Smooth muscle cell (in vitro differentiated cells): ENCODE measurements at regions not wholly inside any gene's neighbourhood (a gene's known extent, or its start where the extent isn't known, plus 50 kb on each side); places are given as distances from the start of the nearest gene placed in this dataset.

Experiments
- DNase-seq: peaks from one replicate; lab custom pipeline; 2025; ENCODE audit not compliant: unreplicated experiment; lab: John Stamatoyannopoulos, UW
- H2AFZ ChIP-seq: fragments of 200-600 bp; sonication (generic); 2 replicates; pipeline ENCODE4 v1.6.0; 2016; ENCODE audit warnings: antibody characterized with exemption, low read depth, mild to moderate bottlenecking
- H3F3A ChIP-seq: fragments of 200-600 bp; sonication (generic); 2 replicates; pipeline ENCODE4 v1.6.0; 2017; ENCODE audit warnings: antibody characterized with exemption, low read depth
- H3K27ac ChIP-seq: fragments of 200-600 bp; sonication (generic); 2 replicates; pipeline ENCODE4 v1.5.1; 2016; ENCODE audit warnings: low read depth, mild to moderate bottlenecking
- H3K27me3 ChIP-seq: fragments of 200-600 bp; sonication (generic); 2 replicates; pipeline ENCODE4 v1.6.1; 2016; ENCODE audit warnings: low read depth, mild to moderate bottlenecking
- H3K36me3 ChIP-seq: fragments of 200-600 bp; sonication (generic); 2 replicates; pipeline ENCODE4 v1.5.1; 2016; ENCODE audit warnings: low read depth
- H3K4me1 ChIP-seq: fragments of 200-600 bp; sonication (generic); 2 replicates; pipeline ENCODE4 v1.5.1; 2016; ENCODE audit warnings: low read depth
- H3K4me2 ChIP-seq: fragments of 200-600 bp; sonication (generic); 2 replicates; pipeline ENCODE4 v1.6.0; 2016; ENCODE audit warnings: mild to moderate bottlenecking
- H3K4me3 ChIP-seq: fragments of 200-600 bp; sonication (generic); 2 replicates; pipeline ENCODE4 v1.5.1; 2016; ENCODE audit warnings: mild to moderate bottlenecking
- H3K79me2 ChIP-seq: fragments of 200-600 bp; sonication (generic); 2 replicates; pipeline ENCODE4 v1.6.0; 2016; ENCODE audit warnings: low read depth, mild to moderate bottlenecking
- H3K9ac ChIP-seq: fragments of 200-600 bp; sonication (generic); 2 replicates; pipeline ENCODE4 v1.6.0; 2016; ENCODE audit warnings: low read depth
- H3K9me3 ChIP-seq: fragments of 200-600 bp; sonication (generic); replicated peaks from 2 replicates; pipeline ENCODE4 v1.5.1; 2016; ENCODE audit warnings: low read depth
- H4K20me1 ChIP-seq: fragments of 200-600 bp; sonication (generic); 2 replicates; pipeline ENCODE4 v1.6.0; 2016; ENCODE audit warnings: low read depth
- WGBS: methylation state at CpG from one replicate; pipeline ENCODE4 v1.1.7; 2016; ENCODE audit warnings: low lambda C conversion rate; 5-methylcytosine and 5-hydroxymethylcytosine counted together
- TF ChIP-seq, protein P1 (sequence below): fragments of 200-600 bp; sonication (generic); IDR thresholded peaks from 2 replicates; pipeline ENCODE4 v1.5.1; 2017; ENCODE audit warnings: borderline replicate concordance, mild to moderate bottlenecking, antibody characterized with exemption; ENCODE audit not compliant: insufficient read depth, poor library complexity, severe bottlenecking

DNA sequence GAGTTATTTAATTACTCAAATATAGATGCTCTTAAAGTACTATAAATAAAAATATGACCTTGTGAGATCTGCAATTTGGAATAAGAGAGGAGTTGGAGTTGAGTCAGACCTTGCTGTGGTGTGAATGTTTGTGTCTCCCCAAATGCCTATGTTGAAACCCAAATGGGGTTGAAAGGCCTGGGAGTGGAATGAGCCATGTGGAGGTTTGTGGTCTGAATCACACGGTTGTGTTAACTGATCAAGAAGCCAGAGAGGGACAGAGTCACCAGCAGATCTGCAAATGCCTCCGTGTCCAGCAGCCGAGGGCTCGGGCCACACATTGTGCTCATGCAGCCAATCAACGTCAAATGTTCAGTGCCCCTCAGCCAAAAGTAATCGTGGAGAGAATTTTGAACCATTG lies 404.4 kb downstream of the ICE1 start:
- Histone ChIP-seq H3K9ac (no peak overlapping the region), H3K9me3 (no peaks in the 10 kb centered on the region), H2AFZ (no peak overlapping the region), H3K79me2 (no peaks in the 10 kb centered on the region), H3K4me3 (no peak overlapping the region), H4K20me1 (no peaks in the 10 kb centered on the region), H3F3A (no peaks in the 10 kb centered on the region), H3K4me1 (peaks cover 9% of the 10 kb centered on the region), H3K36me3 (no peaks in the 10 kb centered on the region), H3K27ac (peak overlapping the region; percentile 47), H3K4me2 (peak overlapping the region; percentile 64), H3K27me3 (no peaks in the 10 kb centered on the region)
- 27% methylated on average over 6 of the region's 6 CpGs for WGBS
- TF ChIP-seq, protein P1, sequence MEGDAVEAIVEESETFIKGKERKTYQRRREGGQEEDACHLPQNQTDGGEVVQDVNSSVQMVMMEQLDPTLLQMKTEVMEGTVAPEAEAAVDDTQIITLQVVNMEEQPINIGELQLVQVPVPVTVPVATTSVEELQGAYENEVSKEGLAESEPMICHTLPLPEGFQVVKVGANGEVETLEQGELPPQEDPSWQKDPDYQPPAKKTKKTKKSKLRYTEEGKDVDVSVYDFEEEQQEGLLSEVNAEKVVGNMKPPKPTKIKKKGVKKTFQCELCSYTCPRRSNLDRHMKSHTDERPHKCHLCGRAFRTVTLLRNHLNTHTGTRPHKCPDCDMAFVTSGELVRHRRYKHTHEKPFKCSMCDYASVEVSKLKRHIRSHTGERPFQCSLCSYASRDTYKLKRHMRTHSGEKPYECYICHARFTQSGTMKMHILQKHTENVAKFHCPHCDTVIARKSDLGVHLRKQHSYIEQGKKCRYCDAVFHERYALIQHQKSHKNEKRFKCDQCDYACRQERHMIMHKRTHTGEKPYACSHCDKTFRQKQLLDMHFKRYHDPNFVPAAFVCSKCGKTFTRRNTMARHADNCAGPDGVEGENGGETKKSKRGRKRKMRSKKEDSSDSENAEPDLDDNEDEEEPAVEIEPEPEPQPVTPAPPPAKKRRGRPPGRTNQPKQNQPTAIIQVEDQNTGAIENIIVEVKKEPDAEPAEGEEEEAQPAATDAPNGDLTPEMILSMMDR = no peak
- DNase-seq = no peak

DNA sequence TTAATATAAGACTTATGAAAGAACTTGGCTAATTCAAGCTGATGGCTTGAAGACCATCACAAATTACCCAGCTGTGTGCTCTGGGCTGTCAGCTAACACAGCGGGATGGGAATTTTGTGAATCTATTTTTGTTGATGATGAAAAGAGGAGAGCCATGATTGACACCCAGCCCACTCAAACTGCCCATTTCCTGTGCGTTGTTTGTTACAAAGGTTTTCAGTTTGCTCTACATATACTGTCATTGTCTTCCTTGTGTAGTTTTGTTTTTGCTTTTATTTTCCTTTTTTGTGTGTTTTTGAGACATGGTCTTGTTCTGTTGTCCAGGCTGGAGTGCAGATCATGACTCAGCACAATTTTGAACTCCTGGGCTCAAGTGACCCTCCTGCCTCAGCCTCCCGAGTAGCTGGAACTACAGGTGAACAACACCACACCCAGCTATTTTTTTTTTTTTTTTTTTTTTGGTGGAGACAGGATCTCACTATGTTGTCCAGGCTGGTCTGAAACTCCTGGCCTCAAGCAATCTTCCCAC lies 400.3 kb downstream of the ICE1 start:
- Histone ChIP-seq H3K4me3 (no peak overlapping the region), H3K9ac (no peak overlapping the region), H3K4me1 (peaks cover 9% of the 10 kb centered on the region), H3K27me3 (no peaks in the 10 kb centered on the region), H3K4me2 (no peak overlapping the region), H3K27ac (no peak overlapping the region), H3K9me3 (no peaks in the 10 kb centered on the region), H4K20me1 (no peaks in the 10 kb centered on the region), H2AFZ (no peak overlapping the region), H3K79me2 (no peaks in the 10 kb centered on the region), H3K36me3 (no peaks in the 10 kb centered on the region), H3F3A (no peaks in the 10 kb centered on the region)
- DNase-seq = no peak
- TF ChIP-seq, protein P1 = no peak
- WGBS = 93% methylated on average over 3 of the region's 3 CpGs

DNA sequence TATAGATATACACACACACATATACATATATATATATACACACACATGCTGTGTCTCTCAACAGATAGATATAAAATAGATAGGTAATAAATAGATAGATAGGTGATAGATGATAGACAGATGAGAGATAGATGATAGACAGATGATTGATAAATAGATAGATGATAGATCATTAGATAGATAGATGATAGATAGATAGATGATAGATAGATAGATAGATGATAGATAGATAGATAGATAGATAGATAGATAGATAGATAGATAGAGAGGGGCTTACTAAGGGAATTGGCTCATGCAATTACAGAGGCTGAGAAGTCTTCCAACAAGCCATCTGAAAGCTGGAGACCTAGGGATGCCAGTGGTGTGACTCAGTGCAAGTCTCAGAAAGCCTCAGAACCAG lies 394.5 kb downstream of the ICE1 start:
- Histone ChIP-seq H3F3A (no peaks in the 10 kb centered on the region), H3K9me3 (no peaks in the 10 kb centered on the region), H3K27me3 (peaks cover 5% of the 10 kb centered on the region), H3K27ac (no peak overlapping the region), H3K4me2 (no peak overlapping the region), H3K4me3 (no peak overlapping the region), H3K79me2 (no peaks in the 10 kb centered on the region), H4K20me1 (no peaks in the 10 kb centered on the region), H3K36me3 (no peaks in the 10 kb centered on the region), H2AFZ (no peak overlapping the region), H3K9ac (no peak overlapping the region), H3K4me1 (no peaks in the 10 kb centered on the region)
- no peak for DNase-seq
- TF ChIP-seq, protein P1 = no peak

DNA sequence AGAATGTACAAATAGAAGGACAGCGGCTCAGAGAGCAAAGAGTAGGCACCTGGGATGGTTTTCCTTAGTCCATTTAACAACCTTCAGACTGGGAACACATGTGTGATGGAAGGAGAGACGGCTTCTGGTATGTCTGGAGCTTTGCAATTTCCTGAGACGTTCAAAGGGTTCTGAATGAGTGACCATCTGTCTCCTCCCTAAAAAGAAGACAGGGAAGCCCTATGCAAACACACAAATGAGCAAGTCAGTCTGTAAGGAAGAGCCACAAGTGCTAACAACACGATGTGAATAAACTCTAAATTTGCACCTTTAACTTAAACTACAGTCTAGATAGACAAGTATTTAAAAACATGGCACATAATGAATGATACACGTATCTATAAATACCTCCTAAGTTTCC lies 391.0 kb downstream of the ICE1 start:
- H3K27ac ChIP-seq = no peak overlapping the region
- no peak for DNase-seq
- H3K36me3 ChIP-seq = no peaks in the 10 kb centered on the region
- TF ChIP-seq, protein P1 = no peak
- H4K20me1 ChIP-seq = no peaks in the 10 kb centered on the region
- H3K4me1 ChIP-seq = no peaks in the 10 kb centered on the region
- H3K79me2 ChIP-seq = no peaks in the 10 kb centered on the region
- no peak overlapping the region for H2AFZ ChIP-seq
- no peak overlapping the region for H3K4me3 ChIP-seq
- no peaks in the 10 kb centered on the region for H3K9me3 ChIP-seq
- no peak overlapping the region for H3K9ac ChIP-seq
- no peaks in the 10 kb centered on the region for H3F3A ChIP-seq
- WGBS = 69% methylated on average over 5 of the region's 5 CpGs
- H3K27me3 ChIP-seq = peaks cover 5% of the 10 kb centered on the region
- H3K4me2 ChIP-seq = no peak overlapping the region
